Activated T-helper 1 cell treated with anti-CD3 and anti-CD28 coated beads, Interleukin-12 subunit alpha, Interleukin-12 subunit beta, Interleukin-2, Interleukin-4 antibody, amounts not matched to agents 30 ng/mL and 10 ng/mL and 1 ng/mL, durations not matched to agents 14 hours and 24 hours and 36 hours (primary cell): ENCODE measurements at regions not wholly inside any gene's neighbourhood (a gene's known extent, or its start where the extent isn't known, plus 50 kb on each side); places are given as distances from the start of the nearest gene placed in this dataset.

Experiments
- DNase-seq: peaks from one replicate; pipeline ENCODE4 v3.0.0; 2021; ENCODE audit warnings: low spot score
- H3K27ac Mint-ChIP-seq: one replicate; pipeline ENCODE4 v1.8.0; 2021; ENCODE audit warnings: mild to moderate bottlenecking, mixed read lengths
- H3K27me3 Mint-ChIP-seq: one replicate; pipeline ENCODE4 v1.8.0; 2022; ENCODE audit warnings: mild to moderate bottlenecking, moderate library complexity, mixed read lengths; ENCODE audit not compliant: insufficient read depth
- H3K36me3 Mint-ChIP-seq: one replicate; pipeline ENCODE4 v1.8.0; 2021; ENCODE audit warnings: low read depth, mixed read lengths
- H3K4me1 Mint-ChIP-seq: one replicate; pipeline ENCODE4 v1.8.0; 2021; ENCODE audit warnings: low read depth, mixed read lengths
- H3K4me3 Mint-ChIP-seq: one replicate; pipeline ENCODE4 v1.8.0; 2021; ENCODE audit warnings: mild to moderate bottlenecking, moderate library complexity, mixed read lengths
- H3K9me3 Mint-ChIP-seq: one replicate; pipeline ENCODE4 v1.8.0; 2021; ENCODE audit warnings: mixed read lengths
- intact Hi-C: fragments of 100-400 bp; cut with micrococcal nuclease; formaldehyde crosslinking; loops from one replicate; pipeline ENCODE4 v1.15.1; 2024

GRCh38 chr11:19294444-19294843 lies 53.7 kb upstream of the E2F8 start:
- H3K36me3 Mint-ChIP-seq: no peaks in the 10 kb centered on the region
- DNase-seq: no peak
- H3K27me3 Mint-ChIP-seq: peaks cover 23% of the 10 kb centered on the region
- H3K4me3 Mint-ChIP-seq: no peak overlapping the region
- no peaks in the 10 kb centered on the region for H3K4me1 Mint-ChIP-seq
- H3K9me3 Mint-ChIP-seq: no peaks in the 10 kb centered on the region
- intact Hi-C loops: no loop called here
- no peak overlapping the region for H3K27ac Mint-ChIP-seq

- H3K9me3 Mint-ChIP-seq: no peaks in the 10 kb centered on the region
- no peak overlapping the region for H3K27ac Mint-ChIP-seq
- H3K27me3 Mint-ChIP-seq: peaks cover 19% of the 10 kb centered on the region
- DNase-seq: no peak
- intact Hi-C loops: no loop called here
- no peak overlapping the region for H3K4me3 Mint-ChIP-seq
- no peaks in the 10 kb centered on the region for H3K36me3 Mint-ChIP-seq
- no peaks in the 10 kb centered on the region for H3K4me1 Mint-ChIP-seq
These were observed 50.3 kb upstream of the E2F8 start for GRCh38 chr11:19291064-19291463.
